A549 (cell line): ENCODE measurements at regions not wholly inside any gene's neighbourhood (a gene's known extent, or its start where the extent isn't known, plus 50 kb on each side); places are given as distances from the start of the nearest gene placed in this dataset.

Source experiments
- BHLHE40 ChIP-seq: IDR thresholded peaks from 2 replicates; pipeline ENCODE4 v1.6.1; 2012; ENCODE audit warnings: low read depth, low read length, inconsistent platforms
- CBX8 ChIP-seq: fragments of 200-600 bp; sonication (generic); IDR thresholded peaks from 2 replicates; pipeline ENCODE4 v1.6.1; 2016
- CHD2 ChIP-seq: fragments of 150-350 bp; IDR thresholded peaks from 2 replicates; pipeline ENCODE4 v1.6.1; 2014; ENCODE audit warnings: low read length; ENCODE audit not compliant: partially characterized antibody
- EP300 ChIP-seq, 2 experiments: fragments of >200 bp; sonication (Bioruptor Twin); formaldehyde crosslinking; IDR thresholded peaks; 2 replicates in 1 of 2; 3 replicates in 1 of 2; pipeline ENCODE4 v1.6.1; 2016 to 2017
- JUNB ChIP-seq: fragments of >200 bp; sonication (Bioruptor Twin); formaldehyde crosslinking; IDR thresholded peaks from 2 replicates; pipeline ENCODE4 v1.6.1; 2016
- KDM1A ChIP-seq: fragments of 200-600 bp; sonication (generic); IDR thresholded peaks from 2 replicates; pipeline ENCODE4 v1.6.1; 2016; ENCODE audit warnings: low read depth, mild to moderate bottlenecking
- KDM5A ChIP-seq: fragments of 200-600 bp; sonication (generic); IDR thresholded peaks from 2 replicates; pipeline ENCODE4 v1.6.1; 2016; ENCODE audit warnings: antibody characterized with exemption, mild to moderate bottlenecking
- MAFK ChIP-seq: fragments of 450-650 bp; IDR thresholded peaks from 2 replicates; pipeline ENCODE4 v1.6.1; 2014; ENCODE audit not compliant: partially characterized antibody
- NR3C1 ChIP-seq: fragments of >200 bp; sonication (Bioruptor Twin); formaldehyde crosslinking; IDR thresholded peaks from 3 replicates; pipeline ENCODE4 v1.6.1; 2017
- POLR2A ChIP-seq: IDR thresholded peaks from 2 replicates; pipeline ENCODE4 v1.6.1; 2012; ENCODE audit warnings: mild to moderate bottlenecking, low read length
- RCOR1 ChIP-seq: fragments of 150-350 bp; IDR thresholded peaks from 2 replicates; pipeline ENCODE4 v1.6.1; 2014; ENCODE audit warnings: antibody characterized with exemption, low read length, low read depth
- TP53 ChIP-seq: fragments of 250-450 bp; sonication (Bioruptor Pico); IDR thresholded peaks from 2 replicates; pipeline ENCODE4 v1.5.0; 2021; ENCODE audit warnings: mild to moderate bottlenecking, moderate library complexity
- TF ChIP-seq, protein P1 (sequence below): fragments of >200 bp; sonication (Bioruptor Twin); formaldehyde crosslinking; IDR thresholded peaks from 3 replicates; pipeline ENCODE4 v1.5.1; 2016
- TF ChIP-seq, protein P2 (sequence below): fragments of 200-600 bp; sonication (generic); IDR thresholded peaks from 2 replicates; pipeline ENCODE4 v1.6.1; 2016; ENCODE audit warnings: antibody characterized with exemption, mild to moderate bottlenecking, moderate library complexity

DNA sequence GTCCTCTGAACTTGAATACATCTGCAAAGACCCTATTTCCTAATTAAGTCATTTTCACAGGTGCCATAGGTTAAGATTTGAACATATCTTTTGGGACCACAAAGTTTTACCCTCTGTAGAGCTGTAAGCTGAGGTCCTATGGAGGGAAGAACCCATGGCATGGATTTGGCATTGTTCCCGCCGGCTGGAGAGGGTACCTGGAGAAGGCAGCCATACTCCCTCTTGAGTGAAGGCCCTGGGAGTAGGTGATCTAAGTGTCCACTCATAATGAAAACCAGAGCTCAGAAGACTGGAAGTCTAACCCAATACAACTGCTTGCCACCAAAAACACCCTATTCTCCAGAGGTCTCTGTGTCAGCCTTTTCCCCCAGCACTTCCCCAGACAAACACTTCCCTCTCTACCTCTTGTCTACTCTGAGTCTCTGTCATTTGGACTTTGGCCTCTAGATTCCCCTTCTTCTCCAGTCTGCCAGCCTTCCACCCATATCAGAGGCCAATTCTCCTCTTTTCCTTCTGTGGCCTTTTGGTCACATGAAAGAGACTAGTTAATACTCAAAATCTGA, 363.9 kb downstream of the MAFB start:
- no peak for TF ChIP-seq MAFK
- TF ChIP-seq EP300 (IDR thresholded peaks at IDR 0.05) = no peak
- TF ChIP-seq, protein P1, sequence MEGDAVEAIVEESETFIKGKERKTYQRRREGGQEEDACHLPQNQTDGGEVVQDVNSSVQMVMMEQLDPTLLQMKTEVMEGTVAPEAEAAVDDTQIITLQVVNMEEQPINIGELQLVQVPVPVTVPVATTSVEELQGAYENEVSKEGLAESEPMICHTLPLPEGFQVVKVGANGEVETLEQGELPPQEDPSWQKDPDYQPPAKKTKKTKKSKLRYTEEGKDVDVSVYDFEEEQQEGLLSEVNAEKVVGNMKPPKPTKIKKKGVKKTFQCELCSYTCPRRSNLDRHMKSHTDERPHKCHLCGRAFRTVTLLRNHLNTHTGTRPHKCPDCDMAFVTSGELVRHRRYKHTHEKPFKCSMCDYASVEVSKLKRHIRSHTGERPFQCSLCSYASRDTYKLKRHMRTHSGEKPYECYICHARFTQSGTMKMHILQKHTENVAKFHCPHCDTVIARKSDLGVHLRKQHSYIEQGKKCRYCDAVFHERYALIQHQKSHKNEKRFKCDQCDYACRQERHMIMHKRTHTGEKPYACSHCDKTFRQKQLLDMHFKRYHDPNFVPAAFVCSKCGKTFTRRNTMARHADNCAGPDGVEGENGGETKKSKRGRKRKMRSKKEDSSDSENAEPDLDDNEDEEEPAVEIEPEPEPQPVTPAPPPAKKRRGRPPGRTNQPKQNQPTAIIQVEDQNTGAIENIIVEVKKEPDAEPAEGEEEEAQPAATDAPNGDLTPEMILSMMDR = no peak
- no peak for TF ChIP-seq KDM5A
- no peak for TF ChIP-seq BHLHE40
- TF ChIP-seq RCOR1 = no peak
- TF ChIP-seq POLR2A = no peak
- TF ChIP-seq CHD2 = no peak
- no peak for TF ChIP-seq TP53 (CRISPR knock-in tag)
- no peak for TF ChIP-seq NR3C1
- no peak for TF ChIP-seq JUNB
- TF ChIP-seq KDM1A = no peak
- TF ChIP-seq CBX8 = no peak
- TF ChIP-seq, protein P2, sequence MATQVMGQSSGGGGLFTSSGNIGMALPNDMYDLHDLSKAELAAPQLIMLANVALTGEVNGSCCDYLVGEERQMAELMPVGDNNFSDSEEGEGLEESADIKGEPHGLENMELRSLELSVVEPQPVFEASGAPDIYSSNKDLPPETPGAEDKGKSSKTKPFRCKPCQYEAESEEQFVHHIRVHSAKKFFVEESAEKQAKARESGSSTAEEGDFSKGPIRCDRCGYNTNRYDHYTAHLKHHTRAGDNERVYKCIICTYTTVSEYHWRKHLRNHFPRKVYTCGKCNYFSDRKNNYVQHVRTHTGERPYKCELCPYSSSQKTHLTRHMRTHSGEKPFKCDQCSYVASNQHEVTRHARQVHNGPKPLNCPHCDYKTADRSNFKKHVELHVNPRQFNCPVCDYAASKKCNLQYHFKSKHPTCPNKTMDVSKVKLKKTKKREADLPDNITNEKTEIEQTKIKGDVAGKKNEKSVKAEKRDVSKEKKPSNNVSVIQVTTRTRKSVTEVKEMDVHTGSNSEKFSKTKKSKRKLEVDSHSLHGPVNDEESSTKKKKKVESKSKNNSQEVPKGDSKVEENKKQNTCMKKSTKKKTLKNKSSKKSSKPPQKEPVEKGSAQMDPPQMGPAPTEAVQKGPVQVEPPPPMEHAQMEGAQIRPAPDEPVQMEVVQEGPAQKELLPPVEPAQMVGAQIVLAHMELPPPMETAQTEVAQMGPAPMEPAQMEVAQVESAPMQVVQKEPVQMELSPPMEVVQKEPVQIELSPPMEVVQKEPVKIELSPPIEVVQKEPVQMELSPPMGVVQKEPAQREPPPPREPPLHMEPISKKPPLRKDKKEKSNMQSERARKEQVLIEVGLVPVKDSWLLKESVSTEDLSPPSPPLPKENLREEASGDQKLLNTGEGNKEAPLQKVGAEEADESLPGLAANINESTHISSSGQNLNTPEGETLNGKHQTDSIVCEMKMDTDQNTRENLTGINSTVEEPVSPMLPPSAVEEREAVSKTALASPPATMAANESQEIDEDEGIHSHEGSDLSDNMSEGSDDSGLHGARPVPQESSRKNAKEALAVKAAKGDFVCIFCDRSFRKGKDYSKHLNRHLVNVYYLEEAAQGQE = no peak
